ENCODE measurements at regions not wholly inside any gene's neighbourhood (a gene's known extent, or its start where the extent isn't known, plus 50 kb on each side); places are given as distances from the start of the nearest gene placed in this dataset.

DNA sequence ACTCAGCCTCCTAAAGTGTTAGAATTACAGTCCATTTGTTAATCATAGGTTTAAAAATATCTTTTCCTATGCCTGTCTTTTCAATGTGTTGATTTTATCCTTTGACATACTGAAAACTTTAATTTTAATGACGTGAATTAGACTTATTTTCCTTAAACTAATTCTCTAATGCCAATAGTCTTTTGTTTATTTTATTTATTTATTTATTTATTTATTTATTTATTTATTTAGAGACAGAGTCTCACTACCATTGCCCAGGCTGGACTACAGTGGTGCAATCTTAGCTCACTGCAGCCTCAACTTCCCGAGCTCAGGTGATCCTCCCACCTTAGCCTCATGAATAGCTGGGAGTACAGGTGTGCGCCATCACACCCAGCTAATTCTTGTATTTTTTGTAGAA is 694.5 kb downstream of the TRHDE start:
- no peak overlapping the region for H2BK20ac ChIP-seq (ENCODE audit: low read depth, low read length, poor library complexity, severe bottlenecking)
- no CpG with 5 or more reads among the region's 3 CpGs for WGBS (ENCODE audit: extremely low coverage, insufficient read length, low lambda C conversion rate)
- Mint-ChIP-seq H3K4me3 (no peak overlapping the region), H3K9me3 (no peaks in the 10 kb centered on the region), H3K4me1 (no peaks in the 10 kb centered on the region), H3K36me3 (ENCODE audit: insufficient read depth in 1 of 3, low read depth in 3 of 3) (no peaks in the 10 kb centered on the region), H3K27ac (no peak overlapping the region), H3K27me3 (ENCODE audit: low read depth) (no peaks in the 10 kb centered on the region)
- H3T11ph ChIP-seq (ENCODE audit: low read length) = no peak overlapping the region
- no peak for DNase-seq
- H2BK5ac ChIP-seq (ENCODE audit: insufficient read length, low read length) = no peak overlapping the region
- H2BK15ac ChIP-seq (ENCODE audit: low read depth, low read length) = no peak overlapping the region
- H2AK5ac ChIP-seq (ENCODE audit: insufficient read length, low read length) = no peak overlapping the region
- no peak overlapping the region for H3K4ac ChIP-seq (ENCODE audit: low read depth, low read length)
- no peak overlapping the region for H3K9ac ChIP-seq (ENCODE audit: extremely low read depth, insufficient read length, low read length)
- H3K27me3 ChIP-seq (ENCODE audit: insufficient read depth, low read length) = no peaks in the 10 kb centered on the region
- no peak overlapping the region for H2BK12ac ChIP-seq (ENCODE audit: insufficient read length, low read depth, low read length)
- H3K56ac ChIP-seq (ENCODE audit: insufficient read length, low read depth, low read length) = no peak overlapping the region
- H3K4me2 ChIP-seq (ENCODE audit: insufficient read depth, insufficient read length, low read length) = no peak overlapping the region
- no peak overlapping the region for H4K5ac ChIP-seq (ENCODE audit: insufficient read length, low read depth, low read length)
- H3K23ac ChIP-seq (ENCODE audit: insufficient read length, low read depth, low read length) = no peak overlapping the region
- no peak overlapping the region for H3K27ac ChIP-seq (ENCODE audit: insufficient read length, low read depth, low read length)
- H3K4me1 ChIP-seq (ENCODE audit: insufficient read depth, low read length) = no peaks in the 10 kb centered on the region
- no peak overlapping the region for H2BK120ac ChIP-seq (ENCODE audit: low read depth, low read length, poor library complexity, severe bottlenecking)
- H3K9me3 ChIP-seq (ENCODE audit: control insufficient read depth, low read depth, low read length) = no peaks in the 10 kb centered on the region
- H3K79me1 ChIP-seq (ENCODE audit: insufficient read depth, low read depth, low read length, poor library complexity, severe bottlenecking) = no peaks in the 10 kb centered on the region
- no peak overlapping the region for H2AFZ ChIP-seq (ENCODE audit: low read length)
- H3K23me2 ChIP-seq (ENCODE audit: insufficient read length, low read depth, low read length, poor library complexity, severe bottlenecking) = no peaks in the 10 kb centered on the region
- no peaks in the 10 kb centered on the region for H4K20me1 ChIP-seq (ENCODE audit: control insufficient read depth, insufficient read depth, insufficient read length)
- TF ChIP-seq, protein P1, sequence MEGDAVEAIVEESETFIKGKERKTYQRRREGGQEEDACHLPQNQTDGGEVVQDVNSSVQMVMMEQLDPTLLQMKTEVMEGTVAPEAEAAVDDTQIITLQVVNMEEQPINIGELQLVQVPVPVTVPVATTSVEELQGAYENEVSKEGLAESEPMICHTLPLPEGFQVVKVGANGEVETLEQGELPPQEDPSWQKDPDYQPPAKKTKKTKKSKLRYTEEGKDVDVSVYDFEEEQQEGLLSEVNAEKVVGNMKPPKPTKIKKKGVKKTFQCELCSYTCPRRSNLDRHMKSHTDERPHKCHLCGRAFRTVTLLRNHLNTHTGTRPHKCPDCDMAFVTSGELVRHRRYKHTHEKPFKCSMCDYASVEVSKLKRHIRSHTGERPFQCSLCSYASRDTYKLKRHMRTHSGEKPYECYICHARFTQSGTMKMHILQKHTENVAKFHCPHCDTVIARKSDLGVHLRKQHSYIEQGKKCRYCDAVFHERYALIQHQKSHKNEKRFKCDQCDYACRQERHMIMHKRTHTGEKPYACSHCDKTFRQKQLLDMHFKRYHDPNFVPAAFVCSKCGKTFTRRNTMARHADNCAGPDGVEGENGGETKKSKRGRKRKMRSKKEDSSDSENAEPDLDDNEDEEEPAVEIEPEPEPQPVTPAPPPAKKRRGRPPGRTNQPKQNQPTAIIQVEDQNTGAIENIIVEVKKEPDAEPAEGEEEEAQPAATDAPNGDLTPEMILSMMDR (conservative IDR thresholded peaks at IDR 0.05) = no peak
- H4K8ac ChIP-seq (replicated peaks; ENCODE audit: insufficient read length, low read depth, low read length) = no peak overlapping the region
- H3K14ac ChIP-seq (ENCODE audit: insufficient read depth, low read length) = no peak overlapping the region
- H3K18ac ChIP-seq (ENCODE audit: insufficient read length, low read depth, low read length) = no peak overlapping the region
- H3K79me2 ChIP-seq (ENCODE audit: insufficient read depth, low read length) = no peaks in the 10 kb centered on the region
- no peak overlapping the region for H4K91ac ChIP-seq (ENCODE audit: insufficient read length, low read depth, low read length)

All from H9 (cell line).